ENCODE measurements at regions not wholly inside any gene's neighbourhood (a gene's known extent, or its start where the extent isn't known, plus 50 kb on each side); places are given as distances from the start of the nearest gene placed in this dataset.
A peak's percentile ranks its signal among the peaks of the same experiment; 100 is the strongest.

GRCh38 chr4:19774690-19775256, 476.9 kb upstream of the SLIT2 start:
- no peak for DNase-seq

- no peak for DNase-seq
These were observed 479.1 kb upstream of the SLIT2 start for GRCh38 chr4:19772581-19772980.

- no peak for DNase-seq
These were observed 495.0 kb upstream of the SLIT2 start for GRCh38 chr4:19756661-19757060.

- DNase-seq = no peak
These were observed 499.1 kb upstream of the SLIT2 start for GRCh38 chr4:19752599-19752998.

GRCh38 chr4:19748519-19749479, 502.9 kb upstream of the SLIT2 start:
- no peak for DNase-seq

GRCh38 chr4:19746377-19746776, 505.3 kb upstream of the SLIT2 start:
- no peak for DNase-seq

GRCh38 chr4:19743115-19743638, 508.5 kb upstream of the SLIT2 start:
- no peak for DNase-seq

- peak; percentile 17 for DNase-seq
These were observed 512.5 kb upstream of the SLIT2 start for GRCh38 chr4:19739101-19739651.

GRCh38 chr4:19736968-19737756, 514.5 kb upstream of the SLIT2 start:
- no peak for DNase-seq

GRCh38 chr4:19735012-19735411, 516.7 kb upstream of the SLIT2 start:
- no peak for DNase-seq

GRCh38 chr4:19729886-19730651, 521.6 kb upstream of the SLIT2 start:
- DNase-seq = no peak

GRCh38 chr4:19728773-19729172, 522.9 kb upstream of the SLIT2 start:
- no peak for DNase-seq

- DNase-seq = no peak
These were observed 524.6 kb upstream of the SLIT2 start for GRCh38 chr4:19727141-19727540.

GRCh38 chr4:19725130-19725529, 526.6 kb upstream of the SLIT2 start:
- DNase-seq = no peak

GRCh38 chr4:19722404-19722803, 529.3 kb upstream of the SLIT2 start:
- DNase-seq = no peak

- DNase-seq = no peak
These were observed 530.1 kb upstream of the SLIT2 start for GRCh38 chr4:19721587-19721986.

- no peak for DNase-seq
These were observed 531.1 kb upstream of the SLIT2 start for GRCh38 chr4:19720610-19721009.

GRCh38 chr4:19720190-19720589, 531.5 kb upstream of the SLIT2 start:
- no peak for DNase-seq

GRCh38 chr4:19711871-19712270, 539.8 kb upstream of the SLIT2 start:
- DNase-seq = no peak

GRCh38 chr4:19707876-19708275, 543.8 kb upstream of the SLIT2 start:
- no peak for DNase-seq

- DNase-seq = no peak
These were observed 548.3 kb upstream of the SLIT2 start for GRCh38 chr4:19703391-19703790.

GRCh38 chr4:19700992-19701391, 550.7 kb upstream of the SLIT2 start:
- no peak for DNase-seq

All from NCI-H2171 (cell line).